22Rv1 (cell line): ENCODE measurements at regions not wholly inside any gene's neighbourhood (a gene's known extent, or its start where the extent isn't known, plus 50 kb on each side); places are given as distances from the start of the nearest gene placed in this dataset.

Experiments
- H3K27ac ChIP-seq: fragments of 450-650 bp; 2 replicates; pipeline ENCODE4 v1.5.1; 2017
- CTCF ChIP-seq: fragments of 450-650 bp; IDR thresholded peaks from 2 replicates; pipeline ENCODE4 v1.5.1; 2017; ENCODE audit warnings: mild to moderate bottlenecking
- ZFX ChIP-seq: fragments of 450-650 bp; IDR thresholded peaks from 2 replicates; pipeline ENCODE4 v1.6.1; 2017; ENCODE audit warnings: antibody characterized with exemption, borderline replicate concordance

GRCh38 chr9:26172301-26172700 is 494.1 kb upstream of the TUSC1 start:
- H3K27ac ChIP-seq = no peak overlapping the region
- no peak for TF ChIP-seq ZFX

DNA sequence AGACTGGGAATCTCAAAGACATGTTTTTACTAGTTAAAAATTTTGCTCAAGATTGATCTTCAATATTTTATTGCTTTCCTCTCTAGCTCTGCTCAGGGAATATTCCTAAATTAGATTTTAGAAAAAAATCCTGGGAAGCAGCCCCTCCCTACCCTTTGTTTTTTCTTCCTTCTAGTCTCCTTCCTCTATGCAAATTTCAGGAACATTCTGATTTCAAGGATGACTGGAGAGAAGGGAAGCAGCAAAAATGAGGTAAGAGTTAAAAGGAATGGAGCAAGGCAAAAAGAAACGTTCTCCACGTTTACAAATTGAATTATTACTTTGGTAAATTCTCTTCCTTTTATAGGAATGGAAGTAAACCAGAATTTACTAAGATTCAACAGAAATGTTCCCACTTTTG is 493.4 kb upstream of the TUSC1 start:
- TF ChIP-seq ZFX = no peak
- no peak for TF ChIP-seq CTCF
- H3K27ac ChIP-seq = no peak overlapping the region

- TF ChIP-seq CTCF (no peak), ZFX (no peak)
- no peak overlapping the region for H3K27ac ChIP-seq
These were observed 491.9 kb upstream of the TUSC1 start for GRCh38 chr9:26170190-26170589.

DNA sequence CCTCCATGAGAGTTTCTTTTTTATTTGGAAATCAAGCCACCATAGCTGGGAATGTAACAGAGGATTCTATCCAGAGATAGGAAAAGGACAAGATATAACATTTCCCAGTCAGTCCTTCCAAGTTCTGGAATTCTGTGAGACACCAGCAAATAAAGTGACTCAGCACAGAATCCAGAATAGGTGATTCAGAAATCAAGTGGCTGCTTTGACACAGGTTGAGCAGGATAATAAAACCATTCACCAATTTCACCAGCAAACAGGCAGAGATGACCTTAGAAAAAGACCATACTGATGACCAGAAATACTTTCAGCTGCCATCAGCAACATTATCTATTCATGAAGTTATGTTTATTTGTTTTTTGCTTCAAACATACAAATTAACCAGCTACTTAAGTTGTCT is 491.5 kb upstream of the TUSC1 start:
- H3K27ac ChIP-seq = no peak overlapping the region
- TF ChIP-seq CTCF (no peak), ZFX (no peak)

- H3K27ac ChIP-seq = no peak overlapping the region
- no peak for TF ChIP-seq ZFX
- no peak for TF ChIP-seq CTCF
These were observed 488.3 kb upstream of the TUSC1 start for GRCh38 chr9:26166537-26166936.

GRCh38 chr9:26165426-26165825 is 487.2 kb upstream of the TUSC1 start:
- H3K27ac ChIP-seq = no peak overlapping the region
- TF ChIP-seq CTCF (no peak), ZFX (no peak)

- no peak for TF ChIP-seq ZFX
- no peak for TF ChIP-seq CTCF
- H3K27ac ChIP-seq = no peak overlapping the region
These were observed 485.7 kb upstream of the TUSC1 start for GRCh38 chr9:26163931-26164330.

GRCh38 chr9:26159575-26160392 is 481.5 kb upstream of the TUSC1 start:
- TF ChIP-seq ZFX = no peak
- no peak for TF ChIP-seq CTCF
- no peak overlapping the region for H3K27ac ChIP-seq
